Fibroblast of lung (primary cell): ENCODE measurements at regions not wholly inside any gene's neighbourhood (a gene's known extent, or its start where the extent isn't known, plus 50 kb on each side); places are given as distances from the start of the nearest gene placed in this dataset.

Experiments used
- DNase-seq, 2 donors: peaks; one replicate each; pipeline versions ENCODE4 v3.0.0 to v3.0.0-alpha.2; 2010; ENCODE audit warnings: low read depth in 2 of 2
- H2AFZ ChIP-seq: 2 replicates; pipeline ENCODE4 v1.5.1; 2012; ENCODE audit warnings: low read length, control low read depth, inconsistent platforms
- H3K27ac ChIP-seq: 2 replicates; pipeline ENCODE4 v1.5.1; 2011; ENCODE audit warnings: low read length, control low read depth; ENCODE audit not compliant: insufficient read depth
- H3K27me3 ChIP-seq: 2 replicates; pipeline ENCODE4 v1.5.1; 2011; ENCODE audit warnings: mild to moderate bottlenecking, low read length; ENCODE audit not compliant: control insufficient read depth, insufficient read depth
- H3K36me3 ChIP-seq: 2 replicates; pipeline ENCODE4 v1.5.1; 2011; ENCODE audit warnings: low read length; ENCODE audit not compliant: control insufficient read depth, insufficient read depth
- H3K4me1 ChIP-seq: 2 replicates; pipeline ENCODE4 v1.5.1; 2011; ENCODE audit warnings: low read length; ENCODE audit not compliant: control insufficient read depth, insufficient read depth; ENCODE audit errors: extremely low read depth
- H3K4me2 ChIP-seq: 2 replicates; pipeline ENCODE4 v1.5.1; 2011; ENCODE audit warnings: low read length, control low read depth; ENCODE audit not compliant: insufficient read depth; ENCODE audit errors: extremely low read depth
- H3K4me3 ChIP-seq, 4 experiments: fragments of 200-600 bp in 1 of 4; sonication (generic) in 1 of 4; replicated peaks in 1 of 4; 2 replicates each; pipeline ENCODE4 v1.5.1; 2011 to 2016; ENCODE audit warnings: low read length in 4 of 4, low read depth in 3 of 4, mild to moderate bottlenecking in 3 of 4, control low read depth in 2 of 4, inconsistent platforms in 1 of 4, mixed read lengths in 1 of 4; ENCODE audit not compliant: insufficient read depth in 1 of 4; ENCODE audit errors: control extremely low read depth in 1 of 4
- H3K79me2 ChIP-seq: 2 replicates; pipeline ENCODE4 v1.5.1; 2012; ENCODE audit warnings: mild to moderate bottlenecking, low read length, inconsistent platforms; ENCODE audit not compliant: control insufficient read depth, insufficient read depth
- H3K9ac ChIP-seq: 2 replicates; pipeline ENCODE4 v1.5.1; 2011; ENCODE audit warnings: mild to moderate bottlenecking, low read length, control low read depth; ENCODE audit not compliant: insufficient read depth
- H3K9me3 ChIP-seq: 2 replicates; pipeline ENCODE4 v1.5.1; 2012; ENCODE audit warnings: low read depth, low read length; ENCODE audit not compliant: control insufficient read depth, insufficient read depth
- H4K20me1 ChIP-seq: 2 replicates; pipeline ENCODE4 v1.5.1; 2011; ENCODE audit warnings: low read length; ENCODE audit not compliant: control insufficient read depth, insufficient read depth; ENCODE audit errors: extremely low read depth
- EZH2 ChIP-seq: IDR thresholded peaks from 2 replicates; pipeline ENCODE4 v1.5.1; 2012; ENCODE audit warnings: low read length, control low read depth, mild to moderate bottlenecking; ENCODE audit errors: missing control alignments
- TF ChIP-seq, protein P1 (sequence below), 2 donors: IDR thresholded peaks in 1 of 2; conservative IDR thresholded peaks in 1 of 2; 1 replicate in 1 of 2; 2 replicates in 1 of 2; pipeline ENCODE4 v1.5.1; 2011 to 2012; ENCODE audit warnings: low read length in 2 of 2, control low read depth in 1 of 2, inconsistent platforms in 1 of 2, low read depth in 1 of 2, mild to moderate bottlenecking in 1 of 2

DNA sequence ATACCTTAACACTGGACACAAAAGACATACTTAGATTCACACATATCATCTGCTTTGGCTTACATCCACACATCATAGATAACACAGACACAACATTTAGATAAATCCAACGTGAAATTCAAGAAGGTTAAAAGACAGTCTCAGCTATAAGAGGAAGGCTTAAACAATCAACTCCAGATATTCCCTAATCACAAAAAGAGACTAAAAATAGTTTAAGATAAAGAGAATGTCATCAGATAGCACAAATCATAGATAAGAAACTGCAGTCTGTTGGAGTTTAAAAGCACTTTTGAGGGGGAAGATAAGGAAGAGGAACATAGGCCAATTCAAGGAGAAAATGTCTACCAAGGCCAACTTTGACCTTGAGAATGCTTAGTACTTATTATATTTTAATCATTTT, 504.8 kb downstream of the JRKL start:
- Histone ChIP-seq H3K4me1 (no peaks in the 10 kb centered on the region), H3K9ac (no peak overlapping the region), H3K4me2 (no peak overlapping the region), H3K79me2 (no peaks in the 10 kb centered on the region), H3K36me3 (no peaks in the 10 kb centered on the region), H3K27me3 (no peaks in the 10 kb centered on the region), H3K27ac (no peak overlapping the region), H3K9me3 (no peaks in the 10 kb centered on the region), H4K20me1 (no peaks in the 10 kb centered on the region), H3K4me3 (no peak overlapping the region), H2AFZ (no peak overlapping the region)
- DNase-seq = no peak
- no peak for TF ChIP-seq EZH2
- TF ChIP-seq, protein P1, sequence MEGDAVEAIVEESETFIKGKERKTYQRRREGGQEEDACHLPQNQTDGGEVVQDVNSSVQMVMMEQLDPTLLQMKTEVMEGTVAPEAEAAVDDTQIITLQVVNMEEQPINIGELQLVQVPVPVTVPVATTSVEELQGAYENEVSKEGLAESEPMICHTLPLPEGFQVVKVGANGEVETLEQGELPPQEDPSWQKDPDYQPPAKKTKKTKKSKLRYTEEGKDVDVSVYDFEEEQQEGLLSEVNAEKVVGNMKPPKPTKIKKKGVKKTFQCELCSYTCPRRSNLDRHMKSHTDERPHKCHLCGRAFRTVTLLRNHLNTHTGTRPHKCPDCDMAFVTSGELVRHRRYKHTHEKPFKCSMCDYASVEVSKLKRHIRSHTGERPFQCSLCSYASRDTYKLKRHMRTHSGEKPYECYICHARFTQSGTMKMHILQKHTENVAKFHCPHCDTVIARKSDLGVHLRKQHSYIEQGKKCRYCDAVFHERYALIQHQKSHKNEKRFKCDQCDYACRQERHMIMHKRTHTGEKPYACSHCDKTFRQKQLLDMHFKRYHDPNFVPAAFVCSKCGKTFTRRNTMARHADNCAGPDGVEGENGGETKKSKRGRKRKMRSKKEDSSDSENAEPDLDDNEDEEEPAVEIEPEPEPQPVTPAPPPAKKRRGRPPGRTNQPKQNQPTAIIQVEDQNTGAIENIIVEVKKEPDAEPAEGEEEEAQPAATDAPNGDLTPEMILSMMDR (conservative IDR thresholded peaks at IDR 0.05 in 1 of 2, IDR thresholded peaks at IDR 0.05 in 1 of 2; ENCODE audit: low read depth in 1 of 2, low read length in 2 of 2) = no peak

DNA sequence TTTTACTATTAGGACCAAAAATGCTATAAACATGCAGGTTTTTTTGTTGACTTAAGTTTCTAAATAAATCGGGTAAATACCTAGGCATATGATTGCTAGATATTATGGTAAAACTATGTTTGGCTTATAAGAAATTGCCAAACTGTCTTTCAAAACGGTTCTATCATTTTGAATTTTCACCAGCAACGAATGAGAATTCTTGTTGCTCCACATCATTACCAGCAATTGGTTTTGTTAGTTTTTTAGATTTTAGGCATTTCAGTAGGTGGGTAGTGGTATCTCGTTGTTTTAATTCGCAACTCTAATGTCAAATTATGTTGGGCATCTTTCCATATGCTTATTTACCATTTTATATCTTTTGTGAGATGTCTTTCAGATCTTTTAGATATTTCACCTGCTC, 510.2 kb downstream of the JRKL start:
- Histone ChIP-seq H2AFZ (no peak overlapping the region), H3K79me2 (no peaks in the 10 kb centered on the region), H3K27ac (no peak overlapping the region), H3K4me2 (no peak overlapping the region), H3K4me1 (no peaks in the 10 kb centered on the region), H3K9me3 (no peaks in the 10 kb centered on the region), H3K4me3 (no peak overlapping the region), H4K20me1 (no peaks in the 10 kb centered on the region), H3K9ac (no peak overlapping the region), H3K27me3 (no peaks in the 10 kb centered on the region), H3K36me3 (no peaks in the 10 kb centered on the region)
- no peak for TF ChIP-seq EZH2
- TF ChIP-seq, protein P1 (conservative IDR thresholded peaks at IDR 0.05 in 1 of 2, IDR thresholded peaks at IDR 0.05 in 1 of 2; ENCODE audit: low read depth in 1 of 2, low read length in 2 of 2) = no peak
- DNase-seq = no peak

DNA sequence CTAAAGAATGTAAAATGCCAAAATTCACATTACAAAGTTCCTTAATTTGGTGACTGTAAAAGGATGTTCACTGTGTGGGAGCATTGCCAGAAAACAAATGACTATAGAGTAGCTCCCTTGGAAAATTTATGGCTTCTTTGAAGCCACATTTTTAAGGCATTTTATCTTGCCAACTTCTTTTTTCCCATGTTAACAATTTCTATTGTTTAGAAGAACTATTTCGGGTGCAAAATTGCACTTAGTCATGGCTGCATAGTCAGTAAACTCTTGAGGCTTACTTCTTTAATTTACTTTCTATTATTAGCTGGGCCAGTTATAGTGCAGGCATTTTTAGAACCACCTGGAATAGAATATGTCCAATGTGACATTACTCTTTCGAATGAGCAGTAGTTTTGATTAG, 515.3 kb downstream of the JRKL start:
- Histone ChIP-seq H3K9me3 (no peaks in the 10 kb centered on the region), H2AFZ (no peak overlapping the region), H3K27ac (no peak overlapping the region), H3K4me2 (no peak overlapping the region), H3K9ac (no peak overlapping the region), H3K4me1 (no peaks in the 10 kb centered on the region), H3K27me3 (no peaks in the 10 kb centered on the region), H3K4me3 (no peak overlapping the region), H4K20me1 (no peaks in the 10 kb centered on the region), H3K36me3 (no peaks in the 10 kb centered on the region), H3K79me2 (no peaks in the 10 kb centered on the region)
- no peak for TF ChIP-seq EZH2
- TF ChIP-seq, protein P1 (conservative IDR thresholded peaks at IDR 0.05 in 1 of 2, IDR thresholded peaks at IDR 0.05 in 1 of 2; ENCODE audit: low read depth in 1 of 2, low read length in 2 of 2) = no peak
- no peak for DNase-seq
